ENCODE measurements at regions not wholly inside any gene's neighbourhood (a gene's known extent, or its start where the extent isn't known, plus 50 kb on each side); places are given as distances from the start of the nearest gene placed in this dataset.

- TF ChIP-seq GATA2 (IDR thresholded peaks at IDR 0.05; ENCODE audit: low read depth, low read length): no peak
- no peak for TF ChIP-seq GATA3 (IDR thresholded peaks at IDR 0.05; ENCODE audit: low read depth, low read length)
Measured at GRCh38 chr2:150759106-150759505, 271.6 kb upstream of the RND3 start.

Measured in SH-SY5Y (cell line).